ENCODE measurements at regions not wholly inside any gene's neighbourhood (a gene's known extent, or its start where the extent isn't known, plus 50 kb on each side); places are given as distances from the start of the nearest gene placed in this dataset.

DNA sequence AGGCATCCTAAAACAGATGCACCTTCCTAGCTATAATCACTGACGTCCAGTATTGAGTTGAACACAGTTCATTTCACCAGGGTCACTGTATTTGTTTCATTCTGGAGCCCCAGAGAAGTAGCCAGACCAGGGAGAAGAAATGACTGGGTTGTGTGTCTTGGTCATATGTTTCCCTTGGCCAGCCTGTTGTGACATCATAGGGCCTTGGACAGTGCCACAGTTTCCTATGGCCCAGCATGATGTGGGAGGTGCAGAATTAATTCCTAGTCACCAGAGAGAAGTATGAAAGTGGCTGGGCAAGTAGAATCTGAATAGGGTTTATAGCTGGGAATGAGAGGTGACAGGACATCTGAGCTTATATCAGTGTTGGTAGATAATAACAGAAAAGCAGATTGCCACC, 84.0 kb upstream of the ZBED5 start:
- Histone ChIP-seq H3K4me3 (ENCODE audit: low read length) (no peak overlapping the region), H3K27ac (ENCODE audit: low read depth, low read length) (no peak overlapping the region), H3K4me1 (ENCODE audit: control insufficient read depth, insufficient read depth, low read length) (peaks cover 34% of the 10 kb centered on the region), H3K27me3 (ENCODE audit: control insufficient read depth, insufficient read depth, low read length) (no peaks in the 10 kb centered on the region), H3K9ac (ENCODE audit: low read length) (no peak overlapping the region), H3K36me3 (ENCODE audit: control insufficient read depth, insufficient read depth, low read length) (no peaks in the 10 kb centered on the region)

GRCh38 chr11:10941414-10941813, 83.6 kb upstream of the ZBED5 start:
- no peak overlapping the region for H3K27ac ChIP-seq (ENCODE audit: low read depth, low read length)

DNA sequence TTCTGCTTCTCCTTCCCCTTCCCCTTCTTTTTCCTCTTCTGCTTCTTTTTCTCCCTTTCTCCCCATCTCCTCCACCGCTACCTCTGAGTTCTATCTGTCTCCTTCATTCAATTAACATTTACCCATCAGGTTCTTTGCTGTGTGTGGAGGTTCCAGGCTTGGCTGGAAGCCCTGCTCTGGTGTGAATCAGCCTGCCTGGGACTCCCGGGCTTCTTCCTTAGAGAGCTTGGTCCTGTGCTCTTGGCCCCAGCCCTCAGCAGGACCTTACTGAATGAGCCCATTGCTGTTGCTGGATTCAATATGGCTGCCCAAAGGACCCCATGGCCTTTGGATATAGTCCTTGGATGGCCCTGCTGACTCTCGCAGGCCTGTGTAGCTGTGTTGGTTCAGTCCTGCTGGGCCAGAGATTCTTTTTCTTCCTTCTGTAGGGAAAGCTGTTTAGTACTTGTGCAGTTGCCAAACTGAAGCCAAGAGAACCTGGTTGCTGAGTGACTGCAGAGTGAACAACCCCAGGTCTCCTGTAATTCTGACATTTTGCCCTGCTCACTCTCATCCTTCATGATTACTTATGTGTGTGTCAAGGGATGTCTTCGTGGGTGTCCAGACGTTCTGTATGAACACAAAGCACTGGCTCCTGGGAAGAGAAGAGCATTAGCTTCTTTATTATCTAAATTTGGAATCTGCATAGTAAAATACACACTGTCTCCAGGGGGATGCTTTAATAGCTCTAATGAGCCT, 81.0 kb upstream of the ZBED5 start:
- H3K9ac ChIP-seq (ENCODE audit: low read length), result no peak overlapping the region
- H3K27me3 ChIP-seq (ENCODE audit: control insufficient read depth, insufficient read depth, low read length), result no peaks in the 10 kb centered on the region
- no peaks in the 10 kb centered on the region for H3K36me3 ChIP-seq (ENCODE audit: control insufficient read depth, insufficient read depth, low read length)
- no peak overlapping the region for H3K4me3 ChIP-seq (ENCODE audit: low read length)
- H3K27ac ChIP-seq (ENCODE audit: low read depth, low read length), result peak overlapping the region; percentile 76
- peaks cover 28% of the 10 kb centered on the region for H3K4me1 ChIP-seq (ENCODE audit: control insufficient read depth, insufficient read depth, low read length)

More at GRCh38 chr11:10941414-10941813, 83.6 kb upstream of the ZBED5 start:
- Histone ChIP-seq H3K36me3 (ENCODE audit: control insufficient read depth, insufficient read depth, low read length) (no peaks in the 10 kb centered on the region), H3K9ac (ENCODE audit: low read length) (no peak overlapping the region), H3K27me3 (ENCODE audit: control insufficient read depth, insufficient read depth, low read length) (no peaks in the 10 kb centered on the region), H3K4me3 (ENCODE audit: low read length) (no peak overlapping the region), H3K4me1 (ENCODE audit: control insufficient read depth, insufficient read depth, low read length) (peaks cover 34% of the 10 kb centered on the region)

GRCh38 chr11:10938231-10938630, 80.4 kb upstream of the ZBED5 start:
- Histone ChIP-seq H3K27me3 (ENCODE audit: control insufficient read depth, insufficient read depth, low read length) (no peaks in the 10 kb centered on the region), H3K9ac (ENCODE audit: low read length) (no peak overlapping the region), H3K4me1 (ENCODE audit: control insufficient read depth, insufficient read depth, low read length) (peaks cover 31% of the 10 kb centered on the region), H3K36me3 (ENCODE audit: control insufficient read depth, insufficient read depth, low read length) (no peaks in the 10 kb centered on the region), H3K27ac (ENCODE audit: low read depth, low read length) (peak overlapping the region; percentile 76), H3K4me3 (ENCODE audit: low read length) (no peak overlapping the region)

GRCh38 chr11:10937385-10937771, 79.5 kb upstream of the ZBED5 start:
- Histone ChIP-seq H3K4me3 (ENCODE audit: low read length) (no peak overlapping the region), H3K36me3 (ENCODE audit: control insufficient read depth, insufficient read depth, low read length) (no peaks in the 10 kb centered on the region), H3K27ac (ENCODE audit: low read depth, low read length) (peak overlapping the region; percentile 40)

DNA sequence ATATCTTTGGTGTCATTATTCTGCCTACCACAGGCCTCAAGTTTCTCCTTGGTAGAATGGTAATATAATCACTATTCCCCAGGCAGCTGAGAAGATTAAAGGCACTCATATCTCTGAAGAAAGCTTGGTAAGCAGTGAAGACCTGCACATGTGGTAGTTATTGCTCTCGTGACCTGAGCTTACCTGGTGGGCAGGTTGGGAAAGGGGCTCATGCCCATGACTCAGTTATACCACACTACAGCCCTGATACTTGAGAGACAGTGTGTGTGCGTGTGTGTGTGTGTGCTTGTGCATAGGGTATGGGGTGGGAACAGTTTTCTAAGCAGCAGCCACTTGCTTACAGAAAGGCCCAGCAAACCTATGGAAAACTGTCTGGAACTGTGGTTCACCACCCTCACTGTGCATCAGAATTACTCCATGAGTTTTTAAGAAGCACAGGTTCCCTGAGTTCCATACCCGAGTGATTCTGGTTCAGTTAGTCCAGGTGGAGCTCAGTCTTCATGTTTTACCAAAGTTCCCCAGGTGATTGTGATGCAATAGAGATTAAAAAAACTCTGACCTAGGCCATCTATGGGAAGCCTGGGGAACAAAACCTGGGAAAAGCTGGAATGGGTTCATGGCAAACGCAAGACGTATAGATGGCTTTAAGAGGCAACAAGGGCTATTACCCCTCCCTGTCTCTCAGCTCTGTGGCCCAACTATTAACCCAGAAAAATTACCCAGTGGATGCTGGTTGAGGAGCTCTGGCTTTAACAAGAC, 79.0 kb upstream of the ZBED5 start:
- no peak overlapping the region for H3K4me3 ChIP-seq (ENCODE audit: low read length)
- H3K36me3 ChIP-seq (ENCODE audit: control insufficient read depth, insufficient read depth, low read length), result no peaks in the 10 kb centered on the region
- peaks cover 39% of the 10 kb centered on the region for H3K4me1 ChIP-seq (ENCODE audit: control insufficient read depth, insufficient read depth, low read length)
- H3K27ac ChIP-seq (ENCODE audit: low read depth, low read length), result peak overlapping the region; percentile 40
- no peak overlapping the region for H3K9ac ChIP-seq (ENCODE audit: low read length)
- H3K27me3 ChIP-seq (ENCODE audit: control insufficient read depth, insufficient read depth, low read length), result no peaks in the 10 kb centered on the region

More at GRCh38 chr11:10937385-10937771, 79.5 kb upstream of the ZBED5 start:
- Histone ChIP-seq H3K27me3 (ENCODE audit: control insufficient read depth, insufficient read depth, low read length) (no peaks in the 10 kb centered on the region), H3K9ac (ENCODE audit: low read length) (no peak overlapping the region), H3K4me1 (ENCODE audit: control insufficient read depth, insufficient read depth, low read length) (peaks cover 37% of the 10 kb centered on the region)

DNA sequence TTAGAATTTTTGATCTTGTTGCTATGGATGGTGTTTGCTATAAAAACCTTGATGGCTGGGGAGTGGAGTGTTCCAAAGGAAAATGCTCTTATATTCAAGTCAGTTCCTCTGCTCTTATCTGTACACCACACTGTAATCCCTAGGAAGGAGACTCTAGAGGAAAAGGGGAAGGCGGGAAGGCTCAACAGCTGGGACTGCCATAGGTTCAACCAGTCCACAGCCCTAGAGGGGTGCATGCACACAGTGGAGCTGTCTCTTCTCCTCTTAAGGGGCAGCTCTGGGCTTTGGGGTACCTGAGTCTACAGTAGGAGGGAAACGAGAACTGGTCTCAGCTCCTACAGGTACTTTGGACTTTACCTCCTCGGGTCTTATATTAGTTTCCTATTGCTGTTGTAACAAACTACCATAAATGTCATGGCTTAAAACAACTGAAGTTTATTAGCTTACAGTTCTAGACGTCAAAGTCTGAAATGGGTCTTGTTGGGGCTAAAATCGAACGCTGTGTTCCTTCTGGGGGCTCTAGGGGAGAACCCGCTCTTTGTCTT, 77.2 kb upstream of the ZBED5 start:
- H3K9ac ChIP-seq (ENCODE audit: low read length), result no peak overlapping the region
- H3K4me3 ChIP-seq (ENCODE audit: low read length), result no peak overlapping the region
- peak overlapping the region; percentile 1 for H3K27ac ChIP-seq (ENCODE audit: low read depth, low read length)
- H3K27me3 ChIP-seq (ENCODE audit: control insufficient read depth, insufficient read depth, low read length), result no peaks in the 10 kb centered on the region
- peaks cover 42% of the 10 kb centered on the region for H3K4me1 ChIP-seq (ENCODE audit: control insufficient read depth, insufficient read depth, low read length)
- H3K36me3 ChIP-seq (ENCODE audit: control insufficient read depth, insufficient read depth, low read length), result no peaks in the 10 kb centered on the region

- Histone ChIP-seq H3K9ac (ENCODE audit: low read length) (peak overlapping the region; percentile 60), H3K36me3 (ENCODE audit: control insufficient read depth, insufficient read depth, low read length) (no peaks in the 10 kb centered on the region), H3K27ac (ENCODE audit: low read depth, low read length) (peak overlapping the region; percentile 82), H3K4me3 (ENCODE audit: low read length) (peak overlapping the region; percentile 61), H3K27me3 (ENCODE audit: control insufficient read depth, insufficient read depth, low read length) (no peaks in the 10 kb centered on the region), H3K4me1 (ENCODE audit: control insufficient read depth, insufficient read depth, low read length) (peaks cover 39% of the 10 kb centered on the region)
Observed at GRCh38 chr11:10934293-10934860, 76.5 kb upstream of the ZBED5 start.

GRCh38 chr11:10933455-10934292, 75.8 kb upstream of the ZBED5 start:
- Histone ChIP-seq H3K9ac (ENCODE audit: low read length) (peak overlapping the region; percentile 60), H3K4me1 (ENCODE audit: control insufficient read depth, insufficient read depth, low read length) (peaks cover 32% of the 10 kb centered on the region), H3K27ac (ENCODE audit: low read depth, low read length) (peak overlapping the region; percentile 82), H3K27me3 (ENCODE audit: control insufficient read depth, insufficient read depth, low read length) (no peaks in the 10 kb centered on the region), H3K36me3 (ENCODE audit: control insufficient read depth, insufficient read depth, low read length) (no peaks in the 10 kb centered on the region), H3K4me3 (ENCODE audit: low read length) (peak overlapping the region; percentile 61)

GRCh38 chr11:10932976-10933375, 75.1 kb upstream of the ZBED5 start:
- Histone ChIP-seq H3K27ac (ENCODE audit: low read depth, low read length) (peak overlapping the region; percentile 1), H3K36me3 (ENCODE audit: control insufficient read depth, insufficient read depth, low read length) (no peaks in the 10 kb centered on the region), H3K4me3 (ENCODE audit: low read length) (no peak overlapping the region), H3K4me1 (ENCODE audit: control insufficient read depth, insufficient read depth, low read length) (peaks cover 25% of the 10 kb centered on the region), H3K27me3 (ENCODE audit: control insufficient read depth, insufficient read depth, low read length) (no peaks in the 10 kb centered on the region), H3K9ac (ENCODE audit: low read length) (no peak overlapping the region)

- Histone ChIP-seq H3K27ac (ENCODE audit: low read depth, low read length) (peak overlapping the region; percentile 98), H3K36me3 (ENCODE audit: control insufficient read depth, insufficient read depth, low read length) (no peaks in the 10 kb centered on the region), H3K9ac (ENCODE audit: low read length) (peak overlapping the region; percentile 49), H3K27me3 (ENCODE audit: control insufficient read depth, insufficient read depth, low read length) (no peaks in the 10 kb centered on the region), H3K4me1 (ENCODE audit: control insufficient read depth, insufficient read depth, low read length) (peaks cover 30% of the 10 kb centered on the region), H3K4me3 (ENCODE audit: low read length) (peak overlapping the region; percentile 70)
Observed at GRCh38 chr11:10931761-10932670, 74.2 kb upstream of the ZBED5 start.
